Gastrocnemius medialis (tissue), 4 donors: ENCODE measurements at regions not wholly inside any gene's neighbourhood (a gene's known extent, or its start where the extent isn't known, plus 50 kb on each side); places are given as distances from the start of the nearest gene placed in this dataset.

Source experiments
- POLR2A ChIP-seq, 2 donors: fragments of 450-650 bp; IDR thresholded peaks; one replicate each; pipeline ENCODE4 v1.6.1; 2017; ENCODE audit warnings: antibody characterized with exemption in 2 of 2, mild to moderate bottlenecking in 2 of 2, moderate library complexity in 2 of 2
- TF ChIP-seq, protein P1 (sequence below), 5 experiments: fragments of 450-650 bp in 3 of 5; fragments of 200-600 bp in 2 of 5; sonication (generic) in 2 of 5; IDR thresholded peaks in 4 of 5; conservative IDR thresholded peaks in 1 of 5; 1 replicate in 4 of 5; 2 replicates in 1 of 5; pipeline ENCODE4 v1.5.1; 2016 to 2019; ENCODE audit warnings: antibody characterized with exemption in 5 of 5, mild to moderate bottlenecking in 3 of 5, moderate library complexity in 3 of 5

- TF ChIP-seq, protein P1, sequence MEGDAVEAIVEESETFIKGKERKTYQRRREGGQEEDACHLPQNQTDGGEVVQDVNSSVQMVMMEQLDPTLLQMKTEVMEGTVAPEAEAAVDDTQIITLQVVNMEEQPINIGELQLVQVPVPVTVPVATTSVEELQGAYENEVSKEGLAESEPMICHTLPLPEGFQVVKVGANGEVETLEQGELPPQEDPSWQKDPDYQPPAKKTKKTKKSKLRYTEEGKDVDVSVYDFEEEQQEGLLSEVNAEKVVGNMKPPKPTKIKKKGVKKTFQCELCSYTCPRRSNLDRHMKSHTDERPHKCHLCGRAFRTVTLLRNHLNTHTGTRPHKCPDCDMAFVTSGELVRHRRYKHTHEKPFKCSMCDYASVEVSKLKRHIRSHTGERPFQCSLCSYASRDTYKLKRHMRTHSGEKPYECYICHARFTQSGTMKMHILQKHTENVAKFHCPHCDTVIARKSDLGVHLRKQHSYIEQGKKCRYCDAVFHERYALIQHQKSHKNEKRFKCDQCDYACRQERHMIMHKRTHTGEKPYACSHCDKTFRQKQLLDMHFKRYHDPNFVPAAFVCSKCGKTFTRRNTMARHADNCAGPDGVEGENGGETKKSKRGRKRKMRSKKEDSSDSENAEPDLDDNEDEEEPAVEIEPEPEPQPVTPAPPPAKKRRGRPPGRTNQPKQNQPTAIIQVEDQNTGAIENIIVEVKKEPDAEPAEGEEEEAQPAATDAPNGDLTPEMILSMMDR (IDR thresholded peaks at IDR 0.05 in 4 of 5, conservative IDR thresholded peaks at IDR 0.05 in 1 of 5), result no peak
- no peak for TF ChIP-seq POLR2A (IDR thresholded peaks at IDR 0.05)
These were observed 452.4 kb upstream of the NOVA1 start for GRCh38 chr14:27050208-27050607.
